ENCODE measurements at regions not wholly inside any gene's neighbourhood (a gene's known extent, or its start where the extent isn't known, plus 50 kb on each side); places are given as distances from the start of the nearest gene placed in this dataset.

- no peaks in the 10 kb centered on the region for H3F3A ChIP-seq (ENCODE audit: insufficient read depth)
- H3K36me3 ChIP-seq (ENCODE audit: low read length) = no peaks in the 10 kb centered on the region
- H3K9me3 ChIP-seq (ENCODE audit: insufficient read depth, low read length) = no peaks in the 10 kb centered on the region
- no peaks in the 10 kb centered on the region for H4K20me1 ChIP-seq (ENCODE audit: low read depth, low read length)
- H3K27ac ChIP-seq (ENCODE audit: low read depth, low read length) = no peak overlapping the region
- no peak overlapping the region for H3K4me2 ChIP-seq (ENCODE audit: low read depth, low read length, poor library complexity, severe bottlenecking)
- H3K9ac ChIP-seq (ENCODE audit: low read length) = no peak overlapping the region
- no peak overlapping the region for H2AFZ ChIP-seq (ENCODE audit: low read depth, low read length, severe bottlenecking)
- TF ChIP-seq EZH2phosphoT487 (conservative IDR thresholded peaks at IDR 0.05; ENCODE audit: low read length) = no peak
- no peak for TF ChIP-seq CTCF (IDR thresholded peaks at IDR 0.05; ENCODE audit: insufficient read depth, low read length, poor library complexity, severe bottlenecking)
- no peaks in the 10 kb centered on the region for H3K79me2 ChIP-seq (ENCODE audit: insufficient read depth, low read length)
- no peaks in the 10 kb centered on the region for H3K9me2 ChIP-seq (replicated peaks; ENCODE audit: insufficient read depth, low read length)
- H3K27me3 ChIP-seq (ENCODE audit: low read length) = no peaks in the 10 kb centered on the region
- no peak overlapping the region for H3K4me3 ChIP-seq (ENCODE audit: insufficient read depth, low read length, poor library complexity, severe bottlenecking)
Measured at GRCh38 chr6:169923468-169924464, 172.3 kb downstream of the ERMARD start.

GRCh38 chr6:169921853-169922824, 170.7 kb downstream of the ERMARD start:
- no peak overlapping the region for H3K9ac ChIP-seq (ENCODE audit: low read length)
- H4K20me1 ChIP-seq (ENCODE audit: low read depth, low read length) = no peaks in the 10 kb centered on the region
- H3K4me2 ChIP-seq (ENCODE audit: low read depth, low read length, poor library complexity, severe bottlenecking) = no peak overlapping the region
- no peaks in the 10 kb centered on the region for H3F3A ChIP-seq (ENCODE audit: insufficient read depth)
- no peaks in the 10 kb centered on the region for H3K36me3 ChIP-seq (ENCODE audit: low read length)
- H3K9me2 ChIP-seq (replicated peaks; ENCODE audit: insufficient read depth, low read length) = no peaks in the 10 kb centered on the region
- no peaks in the 10 kb centered on the region for H3K27me3 ChIP-seq (ENCODE audit: low read length)
- no peaks in the 10 kb centered on the region for H3K9me3 ChIP-seq (ENCODE audit: insufficient read depth, low read length)
- no peak for TF ChIP-seq CTCF (IDR thresholded peaks at IDR 0.05; ENCODE audit: insufficient read depth, low read length, poor library complexity, severe bottlenecking)
- H3K79me2 ChIP-seq (ENCODE audit: insufficient read depth, low read length) = no peaks in the 10 kb centered on the region
- no peak overlapping the region for H2AFZ ChIP-seq (ENCODE audit: low read depth, low read length, severe bottlenecking)
- no peak overlapping the region for H3K4me3 ChIP-seq (ENCODE audit: insufficient read depth, low read length, poor library complexity, severe bottlenecking)
- no peak overlapping the region for H3K27ac ChIP-seq (ENCODE audit: low read depth, low read length)

GRCh38 chr6:169921217-169921616, 169.8 kb downstream of the ERMARD start:
- no peak overlapping the region for H2AFZ ChIP-seq (ENCODE audit: low read depth, low read length, severe bottlenecking)
- H3K79me2 ChIP-seq (ENCODE audit: insufficient read depth, low read length) = no peaks in the 10 kb centered on the region
- H3F3A ChIP-seq (ENCODE audit: insufficient read depth) = no peaks in the 10 kb centered on the region
- H4K20me1 ChIP-seq (ENCODE audit: low read depth, low read length) = no peaks in the 10 kb centered on the region
- no peak overlapping the region for H3K27ac ChIP-seq (ENCODE audit: low read depth, low read length)
- H3K27me3 ChIP-seq (ENCODE audit: low read length) = no peaks in the 10 kb centered on the region
- no peak overlapping the region for H3K9ac ChIP-seq (ENCODE audit: low read length)
- H3K9me3 ChIP-seq (ENCODE audit: insufficient read depth, low read length) = no peaks in the 10 kb centered on the region
- no peak overlapping the region for H3K4me2 ChIP-seq (ENCODE audit: low read depth, low read length, poor library complexity, severe bottlenecking)
- TF ChIP-seq CTCF (IDR thresholded peaks at IDR 0.05; ENCODE audit: insufficient read depth, low read length, poor library complexity, severe bottlenecking) = no peak
- no peak for TF ChIP-seq EZH2phosphoT487 (conservative IDR thresholded peaks at IDR 0.05; ENCODE audit: low read length)
- H3K9me2 ChIP-seq (replicated peaks; ENCODE audit: insufficient read depth, low read length) = no peaks in the 10 kb centered on the region
- H3K4me3 ChIP-seq (ENCODE audit: insufficient read depth, low read length, poor library complexity, severe bottlenecking) = no peak overlapping the region
- H3K36me3 ChIP-seq (ENCODE audit: low read length) = no peaks in the 10 kb centered on the region

Measured in SU-DHL-6 (cell line).